GM23338 (cell line): ENCODE measurements at regions not wholly inside any gene's neighbourhood (a gene's known extent, or its start where the extent isn't known, plus 50 kb on each side); places are given as distances from the start of the nearest gene placed in this dataset.

ENCODE experiments used
- CREB1 ChIP-seq: fragments of 250-450 bp; sonication (Bioruptor Pico); IDR thresholded peaks from 2 replicates; pipeline ENCODE4 v1.5.0; 2020; ENCODE audit warnings: low read depth, mild to moderate bottlenecking, moderate library complexity
- CTCF ChIP-seq, 2 experiments: fragments of 200-600 bp in 1 of 2; sonication (generic) in 1 of 2; conservative IDR thresholded peaks; 2 replicates each; pipeline versions ENCODE4 v1.5.1 to v1.6.1; 2016 to 2017; ENCODE audit warnings: antibody characterized with exemption in 2 of 2, low read depth in 2 of 2, mild to moderate bottlenecking in 2 of 2, moderate library complexity in 1 of 2
- EZH2 ChIP-seq: fragments of 200-600 bp; sonication (generic); IDR thresholded peaks from one replicate; pipeline ENCODE4 v1.8.0; 2017; ENCODE audit warnings: antibody characterized with exemption, mild to moderate bottlenecking, low read depth; ENCODE audit not compliant: unreplicated experiment
- EZH2phosphoT487 ChIP-seq: fragments of 200-600 bp; sonication (generic); IDR thresholded peaks from one replicate; pipeline ENCODE4 v1.8.1; 2018; ENCODE audit warnings: antibody characterized with exemption; ENCODE audit not compliant: unreplicated experiment
- JUNB ChIP-seq: IDR thresholded peaks from one replicate; pipeline ENCODE4 v1.6.1; 2016; ENCODE audit warnings: antibody characterized with exemption; ENCODE audit not compliant: unreplicated experiment
- POLR2AphosphoS5 ChIP-seq: IDR thresholded peaks from 2 replicates; pipeline ENCODE4 v1.6.1; 2016; ENCODE audit warnings: antibody characterized with exemption, low read depth
- REST ChIP-seq: IDR thresholded peaks from one replicate; pipeline ENCODE4 v1.6.1; 2018; ENCODE audit warnings: antibody characterized with exemption; ENCODE audit not compliant: unreplicated experiment
- ZNF114 ChIP-seq: fragments of 250-450 bp; sonication (Bioruptor Pico); IDR thresholded peaks from 2 replicates; pipeline ENCODE4 v1.5.0; 2020; ENCODE audit warnings: mild to moderate bottlenecking, moderate library complexity

- no peak for TF ChIP-seq CTCF (conservative IDR thresholded peaks at IDR 0.05; ENCODE audit: low read depth in 2 of 2)
- no peak for TF ChIP-seq EZH2phosphoT487
- no peak for TF ChIP-seq REST
- TF ChIP-seq EZH2 = no peak
- no peak for TF ChIP-seq POLR2AphosphoS5
- no peak for TF ChIP-seq CREB1 (CRISPR knock-in tag)
- no peak for TF ChIP-seq ZNF114
- TF ChIP-seq JUNB = no peak
These were observed 68.7 kb upstream of the DLX6 start for GRCh38 chr7:96936621-96937020.
